Suprapubic skin (tissue), 4 donors: ENCODE measurements at regions not wholly inside any gene's neighbourhood (a gene's known extent, or its start where the extent isn't known, plus 50 kb on each side); places are given as distances from the start of the nearest gene placed in this dataset.

Source experiments
- DNase-seq, 2 donors: peaks; one replicate each; pipeline ENCODE4 v3.0.0-alpha.2; 2019; ENCODE audit warnings: low spot score in 2 of 2
- H3K27ac ChIP-seq: fragments of 200-600 bp; sonication (generic); one replicate; pipeline ENCODE4 v1.5.1; 2019
- H3K27me3 ChIP-seq: fragments of 200-600 bp; sonication (generic); one replicate; pipeline ENCODE4 v1.5.1; 2019
- H3K36me3 ChIP-seq: fragments of 200-600 bp; sonication (generic); one replicate; pipeline ENCODE4 v1.5.1; 2019
- H3K4me1 ChIP-seq: fragments of 200-600 bp; sonication (generic); one replicate; pipeline ENCODE4 v1.5.1; 2019
- H3K4me3 ChIP-seq: fragments of 200-600 bp; sonication (generic); one replicate; pipeline ENCODE4 v1.5.1; 2019; ENCODE audit warnings: mild to moderate bottlenecking
- H3K9me3 ChIP-seq: fragments of 200-600 bp; sonication (generic); one replicate; pipeline ENCODE4 v1.5.1; 2019
- EP300 ChIP-seq: sonication (generic); formaldehyde crosslinking; IDR thresholded peaks from one replicate; pipeline ENCODE4 v1.6.1; 2017; ENCODE audit warnings: antibody characterized with exemption
- POLR2A ChIP-seq, 2 donors: fragments of 450-650 bp; IDR thresholded peaks; one replicate each; pipeline ENCODE4 v1.6.1; 2017; ENCODE audit warnings: antibody characterized with exemption in 2 of 2, mild to moderate bottlenecking in 2 of 2, moderate library complexity in 2 of 2
- POLR2AphosphoS5 ChIP-seq, 3 donors: sonication (generic); formaldehyde crosslinking; IDR thresholded peaks; one replicate each; pipeline ENCODE4 v1.6.1; 2017; ENCODE audit warnings: antibody characterized with exemption in 3 of 3
- WGBS: methylation state at CpG from one replicate; pipeline ENCODE4 v1.1.5; 2018; 5-methylcytosine and 5-hydroxymethylcytosine counted together
- TF ChIP-seq, protein P1 (sequence below), 2 donors: fragments of 200-600 bp in 1 of 2; fragments of 450-650 bp in 1 of 2; sonication (generic) in 1 of 2; IDR thresholded peaks; one replicate each; pipeline ENCODE4 v1.5.1; 2016 to 2019; ENCODE audit warnings: antibody characterized with exemption in 2 of 2, mild to moderate bottlenecking in 1 of 2, moderate library complexity in 1 of 2

DNA sequence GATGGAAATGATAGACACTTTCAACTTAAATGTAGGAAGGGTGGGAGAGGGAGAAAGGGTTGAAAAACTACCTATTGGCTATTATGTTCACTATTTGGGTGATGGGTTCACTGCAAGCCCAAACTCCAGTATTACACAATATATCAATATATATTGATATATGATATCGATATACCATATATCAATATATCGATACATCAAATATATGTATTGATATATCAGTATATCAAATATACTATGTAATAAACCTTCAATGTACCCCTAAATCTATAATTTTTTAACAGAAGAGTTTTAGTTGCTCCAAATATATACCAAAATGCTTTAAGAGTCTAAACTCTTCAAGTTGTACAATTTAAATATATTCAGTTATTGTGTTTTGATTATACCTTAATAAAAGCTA, 302.0 kb upstream of the RGMB start:
- H3K27me3 ChIP-seq, result no peaks in the 10 kb centered on the region
- WGBS, result 96% methylated on average over 2 of the region's 2 CpGs
- no peak overlapping the region for H3K4me3 ChIP-seq
- no peaks in the 10 kb centered on the region for H3K4me1 ChIP-seq
- H3K9me3 ChIP-seq, result no peaks in the 10 kb centered on the region
- DNase-seq, result no peak
- no peak overlapping the region for H3K27ac ChIP-seq
- TF ChIP-seq, protein P1, sequence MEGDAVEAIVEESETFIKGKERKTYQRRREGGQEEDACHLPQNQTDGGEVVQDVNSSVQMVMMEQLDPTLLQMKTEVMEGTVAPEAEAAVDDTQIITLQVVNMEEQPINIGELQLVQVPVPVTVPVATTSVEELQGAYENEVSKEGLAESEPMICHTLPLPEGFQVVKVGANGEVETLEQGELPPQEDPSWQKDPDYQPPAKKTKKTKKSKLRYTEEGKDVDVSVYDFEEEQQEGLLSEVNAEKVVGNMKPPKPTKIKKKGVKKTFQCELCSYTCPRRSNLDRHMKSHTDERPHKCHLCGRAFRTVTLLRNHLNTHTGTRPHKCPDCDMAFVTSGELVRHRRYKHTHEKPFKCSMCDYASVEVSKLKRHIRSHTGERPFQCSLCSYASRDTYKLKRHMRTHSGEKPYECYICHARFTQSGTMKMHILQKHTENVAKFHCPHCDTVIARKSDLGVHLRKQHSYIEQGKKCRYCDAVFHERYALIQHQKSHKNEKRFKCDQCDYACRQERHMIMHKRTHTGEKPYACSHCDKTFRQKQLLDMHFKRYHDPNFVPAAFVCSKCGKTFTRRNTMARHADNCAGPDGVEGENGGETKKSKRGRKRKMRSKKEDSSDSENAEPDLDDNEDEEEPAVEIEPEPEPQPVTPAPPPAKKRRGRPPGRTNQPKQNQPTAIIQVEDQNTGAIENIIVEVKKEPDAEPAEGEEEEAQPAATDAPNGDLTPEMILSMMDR (IDR thresholded peaks at IDR 0.05), result no peak
- TF ChIP-seq EP300 (no peak), POLR2AphosphoS5 (IDR thresholded peaks at IDR 0.05) (no peak), POLR2A (IDR thresholded peaks at IDR 0.05) (no peak)
- no peaks in the 10 kb centered on the region for H3K36me3 ChIP-seq

DNA sequence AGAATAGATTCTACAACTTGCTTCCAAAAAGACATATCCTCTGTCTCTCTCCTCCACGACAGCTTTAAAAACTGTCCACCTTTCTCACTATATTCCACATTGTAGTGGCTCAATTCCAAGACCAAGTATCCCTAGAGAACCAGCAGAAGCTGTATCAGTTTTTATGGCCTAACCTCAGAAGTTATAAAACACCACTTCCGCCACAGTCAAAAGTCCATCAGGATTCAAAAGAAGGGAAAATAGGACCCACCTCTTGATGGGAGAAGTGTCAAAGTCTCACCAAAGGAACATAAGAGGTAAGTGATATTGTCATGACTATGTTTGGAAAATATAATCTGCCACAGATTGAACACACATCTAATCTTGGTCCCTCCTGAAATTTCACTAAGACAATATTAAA, 299.2 kb upstream of the RGMB start:
- DNase-seq, result no peak
- Histone ChIP-seq H3K4me3 (no peak overlapping the region), H3K27ac (no peak overlapping the region), H3K9me3 (no peaks in the 10 kb centered on the region), H3K4me1 (no peaks in the 10 kb centered on the region), H3K36me3 (no peaks in the 10 kb centered on the region), H3K27me3 (no peaks in the 10 kb centered on the region)
- TF ChIP-seq POLR2A (IDR thresholded peaks at IDR 0.05) (no peak), EP300 (no peak), POLR2AphosphoS5 (IDR thresholded peaks at IDR 0.05) (no peak)
- TF ChIP-seq, protein P1 (IDR thresholded peaks at IDR 0.05), result no peak
- 92% methylated on average over 2 of the region's 2 CpGs for WGBS

DNA sequence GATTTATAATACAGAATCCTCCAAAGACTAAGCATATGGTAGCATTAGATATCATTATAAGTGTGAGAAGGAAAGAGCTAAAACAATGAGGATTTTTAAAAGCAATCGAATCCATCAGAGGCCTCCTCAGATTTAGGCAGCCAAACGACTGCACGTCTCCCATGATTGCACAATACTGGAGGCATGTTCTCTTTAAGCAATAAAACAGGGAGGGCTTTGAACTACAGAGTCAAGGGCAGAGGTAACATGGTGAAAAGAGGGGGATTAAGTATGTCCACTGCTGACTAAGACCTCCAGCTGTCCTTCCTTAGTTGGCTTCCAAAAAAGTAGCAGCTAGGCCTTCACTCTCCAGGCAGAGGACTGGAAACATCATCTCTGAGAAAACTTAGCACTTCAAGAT, 298.7 kb upstream of the RGMB start:
- Histone ChIP-seq H3K27ac (no peak overlapping the region), H3K36me3 (no peaks in the 10 kb centered on the region), H3K4me3 (no peak overlapping the region), H3K9me3 (no peaks in the 10 kb centered on the region), H3K27me3 (no peaks in the 10 kb centered on the region), H3K4me1 (no peaks in the 10 kb centered on the region)
- DNase-seq, result no peak
- WGBS, result 82% methylated on average over 3 of the region's 3 CpGs
- TF ChIP-seq, protein P1 (IDR thresholded peaks at IDR 0.05), result no peak
- no peak for TF ChIP-seq POLR2AphosphoS5 (IDR thresholded peaks at IDR 0.05)
- TF ChIP-seq EP300, result no peak
- no peak for TF ChIP-seq POLR2A (IDR thresholded peaks at IDR 0.05)

DNA sequence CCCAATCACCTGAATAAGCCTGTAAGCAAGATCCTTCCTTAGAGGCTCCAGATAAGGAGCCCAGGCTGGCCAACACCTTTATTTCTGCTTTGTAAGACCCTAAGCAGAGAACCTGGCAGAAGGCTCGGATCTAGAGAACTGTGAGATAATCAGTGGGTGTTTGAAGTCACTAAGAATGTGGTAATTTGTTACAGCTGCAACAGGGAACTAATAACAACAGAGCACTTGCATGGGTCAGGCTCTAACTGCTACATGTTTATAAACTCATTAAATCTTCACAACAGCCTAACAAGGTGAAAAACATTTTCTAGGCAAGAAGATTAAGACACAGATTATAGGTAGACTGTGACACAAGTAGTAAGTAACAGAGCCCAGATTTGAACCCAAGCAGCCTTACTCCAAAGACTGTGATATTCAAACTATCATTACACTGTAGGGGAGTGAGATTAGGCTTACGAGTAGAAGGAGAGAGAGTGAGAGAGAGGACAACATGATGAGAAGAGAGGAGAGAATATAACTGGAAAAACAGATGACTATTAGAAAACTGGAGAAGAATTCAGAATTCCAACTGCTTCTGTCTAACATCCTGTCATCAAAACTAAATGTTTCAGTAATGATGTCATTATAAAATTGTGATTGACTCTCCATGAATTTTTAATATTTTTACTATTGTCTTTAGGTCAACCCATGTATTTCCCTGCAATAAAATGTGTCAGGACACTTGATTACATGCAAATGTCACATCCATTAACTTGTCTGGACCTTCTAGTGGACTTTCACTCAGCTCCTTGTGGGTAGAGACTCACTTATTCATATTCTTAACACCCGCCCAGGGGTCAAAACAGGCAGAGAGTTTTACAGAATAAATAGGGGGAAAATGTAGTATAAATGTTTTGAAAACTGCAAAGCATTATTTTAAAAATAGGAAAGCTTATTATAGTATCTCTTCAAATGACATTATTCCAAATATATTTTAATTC, 290.9 kb upstream of the RGMB start:
- TF ChIP-seq EP300 (no peak), POLR2AphosphoS5 (IDR thresholded peaks at IDR 0.05) (no peak), POLR2A (IDR thresholded peaks at IDR 0.05) (no peak)
- TF ChIP-seq, protein P1 (IDR thresholded peaks at IDR 0.05), result no peak
- H3K4me1 ChIP-seq, result no peaks in the 10 kb centered on the region
- no peaks in the 10 kb centered on the region for H3K9me3 ChIP-seq
- no peak for DNase-seq
- H3K27ac ChIP-seq, result no peak overlapping the region
- no peak overlapping the region for H3K4me3 ChIP-seq
- no peaks in the 10 kb centered on the region for H3K36me3 ChIP-seq
- 52% methylated on average over 3 of the region's 3 CpGs for WGBS
- no peaks in the 10 kb centered on the region for H3K27me3 ChIP-seq

DNA sequence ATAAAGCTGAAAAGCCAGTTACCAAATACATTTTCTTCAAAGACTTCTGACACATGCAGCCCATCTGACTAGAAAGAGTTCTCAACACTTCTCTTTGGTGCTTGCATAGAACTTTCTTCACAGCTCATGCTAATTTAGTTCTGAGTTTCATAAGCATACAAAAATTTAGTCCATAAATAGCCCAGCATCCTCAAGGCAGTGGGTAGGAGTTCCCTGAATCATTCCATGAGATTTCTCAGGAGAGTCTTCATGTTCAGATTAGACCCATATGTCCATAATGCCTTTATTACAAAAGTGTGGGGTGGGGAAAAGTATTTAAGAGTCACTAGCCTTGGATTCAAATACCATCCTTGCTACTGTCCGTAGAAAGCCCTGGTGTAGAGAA, 290.2 kb upstream of the RGMB start:
- Histone ChIP-seq H3K4me1 (no peaks in the 10 kb centered on the region), H3K4me3 (no peak overlapping the region), H3K36me3 (no peaks in the 10 kb centered on the region), H3K27ac (no peak overlapping the region), H3K27me3 (no peaks in the 10 kb centered on the region), H3K9me3 (no peaks in the 10 kb centered on the region)
- TF ChIP-seq, protein P1 (IDR thresholded peaks at IDR 0.05), result no peak
- TF ChIP-seq EP300, result no peak
- no peak for TF ChIP-seq POLR2A (IDR thresholded peaks at IDR 0.05)
- TF ChIP-seq POLR2AphosphoS5 (IDR thresholded peaks at IDR 0.05), result no peak
- 72% methylated on average over 1 of the region's 1 CpG for WGBS
- DNase-seq, result no peak
